H1 (cell line): ENCODE measurements at regions not wholly inside any gene's neighbourhood (a gene's known extent, or its start where the extent isn't known, plus 50 kb on each side); places are given as distances from the start of the nearest gene placed in this dataset.

Source experiments
- CTCF ChIA-PET: fragments of 300-600 bp; sonication (Branson Sonifier 250); formaldehyde crosslinking; loops from one replicate; lab custom pipeline; 2021; ENCODE audit not compliant: partially characterized antibody; lab: Charles Lee
- POLR2A ChIA-PET: fragments of 300-600 bp; sonication (Branson Sonifier 250); formaldehyde crosslinking; loops from one replicate; lab custom pipeline; 2021; ENCODE audit warnings: inconsistent platforms; ENCODE audit not compliant: partially characterized antibody; lab: Charles Lee
- DNase-seq, 2 experiments: peaks; one replicate each; pipeline versions ENCODE4 v3.0.0 to v3.0.0-alpha.2; 2010 to 2022; ENCODE audit warnings: low spot score in 2 of 2, low read depth in 1 of 2, mixed read lengths in 1 of 2
- FAIRE-seq: peaks from 2 replicates; lab custom pipeline; 2011; peaks lifted over from hg19 to GRCh38; lab: Jason Lieb, UNC
- H2AFZ ChIP-seq: 2 replicates; pipeline ENCODE4 v1.8.1; 2012; ENCODE audit warnings: low read length, inconsistent platforms
- H2AK5ac ChIP-seq: 2 replicates; pipeline ENCODE4 v1.6.1; 2013; ENCODE audit warnings: low read depth, low read length
- H2BK120ac ChIP-seq: replicated peaks from 2 replicates; pipeline ENCODE3; 2013; ENCODE audit warnings: low read depth, low read length, inconsistent platforms
- H2BK12ac ChIP-seq: 2 replicates; pipeline ENCODE4 v1.6.1; 2013; ENCODE audit warnings: low read depth, low read length
- H2BK15ac ChIP-seq: 2 replicates; pipeline ENCODE4 v1.6.1; 2013; ENCODE audit warnings: low read length
- H2BK20ac ChIP-seq: 2 replicates; pipeline ENCODE4 v1.6.1; 2013; ENCODE audit warnings: low read length
- H2BK5ac ChIP-seq: 2 replicates; pipeline ENCODE4 v1.6.1; 2013; ENCODE audit warnings: low read depth, low read length
- H3K14ac ChIP-seq: 2 replicates; pipeline ENCODE4 v1.6.1; 2013; ENCODE audit warnings: inconsistent platforms; ENCODE audit not compliant: insufficient read length
- H3K18ac ChIP-seq: 2 replicates; pipeline ENCODE4 v1.6.1; 2013; ENCODE audit warnings: low read length; ENCODE audit errors: extremely low read depth
- H3K23ac ChIP-seq: 2 replicates; pipeline ENCODE4 v1.6.1; 2013; ENCODE audit warnings: inconsistent platforms; ENCODE audit not compliant: insufficient read length
- H3K23me2 ChIP-seq: 2 replicates; pipeline ENCODE4 v1.6.1; 2013; ENCODE audit warnings: low read depth, low read length
- H3K27ac ChIP-seq: 2 replicates; pipeline ENCODE4 v1.6.1; 2011; ENCODE audit warnings: low read depth, low read length, inconsistent platforms
- H3K27me3 ChIP-seq, 4 experiments: replicated peaks in 1 of 4; 1 replicate in 1 of 4; 2 replicates in 3 of 4; pipeline versions ENCODE4 v1.6.1 to v1.8.1; 2011 to 2013; ENCODE audit warnings: low read length in 3 of 4, mild to moderate bottlenecking in 3 of 4, inconsistent platforms in 2 of 4, mixed read lengths in 2 of 4, moderate library complexity in 1 of 4; ENCODE audit not compliant: control insufficient read depth in 3 of 4, insufficient read depth in 3 of 4; ENCODE audit errors: extremely low read depth in 1 of 4
- H3K36me3 ChIP-seq, 4 experiments: 2 replicates each; pipeline versions ENCODE4 v1.6.1 to v1.8.1; 2011 to 2013; ENCODE audit warnings: mild to moderate bottlenecking in 4 of 4, low read length in 3 of 4, moderate library complexity in 2 of 4, control low read depth in 1 of 4, inconsistent platforms in 1 of 4; ENCODE audit not compliant: insufficient read depth in 4 of 4, control insufficient read depth in 2 of 4
- H3K4ac ChIP-seq: replicated peaks from 2 replicates; pipeline ENCODE3; 2013; ENCODE audit warnings: low read length, low read depth, mixed read lengths, inconsistent platforms; ENCODE audit not compliant: insufficient read length
- H3K4me1 ChIP-seq, 4 experiments: replicated peaks in 1 of 4; 1 replicate in 1 of 4; 2 replicates in 3 of 4; pipeline versions ENCODE4 v1.6.1 to v1.8.1; 2011 to 2013; ENCODE audit warnings: low read length in 3 of 4, inconsistent platforms in 2 of 4, mixed read lengths in 1 of 4; ENCODE audit not compliant: insufficient read depth in 4 of 4, control insufficient read depth in 3 of 4
- H3K4me2 ChIP-seq, 2 experiments: 2 replicates each; pipeline versions ENCODE4 v1.6.1 to v1.8.1; 2011 to 2013; ENCODE audit warnings: low read depth in 2 of 2, low read length in 2 of 2, control low read depth in 1 of 2, inconsistent platforms in 1 of 2, mild to moderate bottlenecking in 1 of 2; ENCODE audit not compliant: insufficient read depth in 1 of 2
- H3K4me3 ChIP-seq, 4 experiments: fragments of 200-600, 300-600 bp in 1 of 4; sonication (generic), shearing (Covaris generic), sonication (Bioruptor Twin) in 1 of 4; 2 replicates each; pipeline versions ENCODE4 v1.5.1 to v1.8.1; 2011 to 2016; ENCODE audit warnings: low read length in 4 of 4, low read depth in 3 of 4, control low read depth in 2 of 4, inconsistent platforms in 2 of 4, mild to moderate bottlenecking in 2 of 4, mixed read lengths in 1 of 4, moderate library complexity in 1 of 4; ENCODE audit not compliant: insufficient read depth in 2 of 4; ENCODE audit errors: extremely low read depth in 1 of 4
- H3K56ac ChIP-seq: replicated peaks from 2 replicates; pipeline ENCODE3; 2013; ENCODE audit warnings: low read depth, mild to moderate bottlenecking, mixed read lengths, low read length, inconsistent platforms; ENCODE audit not compliant: insufficient read length
- H3K79me1 ChIP-seq: 2 replicates; pipeline ENCODE4 v1.6.1; 2013; ENCODE audit warnings: low read depth, low read length, control low read depth
- H3K79me2 ChIP-seq, 2 experiments: 2 replicates each; pipeline versions ENCODE4 v1.6.1 to v1.8.1; 2012 to 2013; ENCODE audit warnings: low read length in 2 of 2, mild to moderate bottlenecking in 2 of 2, inconsistent platforms in 1 of 2; ENCODE audit not compliant: insufficient read depth in 2 of 2, control insufficient read depth in 1 of 2
- H3K9ac ChIP-seq, 4 experiments: replicated peaks in 1 of 4; 1 replicate in 1 of 4; 2 replicates in 3 of 4; pipeline versions ENCODE4 v1.6.1 to v1.8.1; 2011 to 2013; ENCODE audit warnings: low read depth in 3 of 4, low read length in 3 of 4, control low read depth in 2 of 4, mild to moderate bottlenecking in 2 of 4, moderate library complexity in 2 of 4, inconsistent platforms in 1 of 4; ENCODE audit errors: extremely low read depth in 1 of 4
- H3K9me3 ChIP-seq, 2 experiments: 2 replicates each; pipeline versions ENCODE4 v1.6.1 to v1.8.1; 2012 to 2013; ENCODE audit warnings: mild to moderate bottlenecking in 2 of 2, moderate library complexity in 2 of 2, control low read depth in 1 of 2, inconsistent platforms in 1 of 2, low read depth in 1 of 2, low read length in 1 of 2, mixed read lengths in 1 of 2; ENCODE audit not compliant: insufficient read depth in 2 of 2
- H4K20me1 ChIP-seq, 2 experiments: replicated peaks in 1 of 2; 2 replicates each; pipeline versions ENCODE3 to v1.8.1; 2011 to 2013; ENCODE audit warnings: inconsistent platforms in 2 of 2, low read length in 2 of 2, mild to moderate bottlenecking in 1 of 2; ENCODE audit not compliant: insufficient read depth in 2 of 2, control insufficient read depth in 1 of 2
- H4K5ac ChIP-seq: 2 replicates; pipeline ENCODE4 v1.6.1; 2013; ENCODE audit warnings: low read length, low read depth, mixed read lengths, inconsistent platforms; ENCODE audit not compliant: insufficient read length
- H4K8ac ChIP-seq: 2 replicates; pipeline ENCODE4 v1.8.0; 2013; ENCODE audit warnings: mild to moderate bottlenecking, moderate library complexity, low read length, inconsistent platforms; ENCODE audit not compliant: insufficient read depth; ENCODE audit errors: extremely low read depth
- H4K91ac ChIP-seq: replicated peaks from 2 replicates; pipeline ENCODE3; 2013; ENCODE audit warnings: low read length, mixed read lengths, inconsistent platforms; ENCODE audit not compliant: insufficient read length
- BRCA1 ChIP-seq: IDR thresholded peaks from 2 replicates; pipeline ENCODE4 v1.6.1; 2012; ENCODE audit warnings: low read depth, low read length, improper control_type of control experiment
- CREB1 ChIP-seq: IDR thresholded peaks from 2 replicates; pipeline ENCODE4 v1.6.1; 2012; ENCODE audit warnings: inconsistent platforms
- FOSL1 ChIP-seq: IDR thresholded peaks from 2 replicates; pipeline ENCODE4 v1.6.1; 2011; ENCODE audit warnings: mild to moderate bottlenecking, low read depth, low read length, moderate library complexity; ENCODE audit not compliant: insufficient read depth
- HDAC2 ChIP-seq, 2 experiments: fragments of 300-600 bp in 1 of 2; sonication (generic) in 1 of 2; IDR thresholded peaks; 2 replicates each; pipeline ENCODE4 v1.6.1; 2011 to 2012; ENCODE audit warnings: low read depth in 2 of 2, low read length in 2 of 2, mild to moderate bottlenecking in 2 of 2, moderate library complexity in 2 of 2, borderline replicate concordance in 1 of 2, inconsistent platforms in 1 of 2
- JUND ChIP-seq: IDR thresholded peaks from 2 replicates; pipeline ENCODE4 v1.6.1; 2011; ENCODE audit warnings: mild to moderate bottlenecking, improper control_type of control experiment, low read length
- POU5F1 ChIP-seq: IDR thresholded peaks from 2 replicates; pipeline ENCODE4 v1.6.1; 2011; ENCODE audit warnings: low read depth, mild to moderate bottlenecking, low read length, moderate library complexity
- RAD21 ChIP-seq, 2 experiments: IDR thresholded peaks in 1 of 2; conservative IDR thresholded peaks in 1 of 2; 2 replicates each; pipeline ENCODE4 v1.6.1; 2011; ENCODE audit warnings: low read depth in 2 of 2, low read length in 2 of 2, improper control_type of control experiment in 1 of 2, inconsistent platforms in 1 of 2, mild to moderate bottlenecking in 1 of 2, moderate library complexity in 1 of 2
- RBBP5 ChIP-seq: IDR thresholded peaks from 2 replicates; pipeline ENCODE4 v1.7.1; 2012; ENCODE audit warnings: low read depth, mild to moderate bottlenecking, inconsistent platforms, low read length, moderate library complexity, borderline replicate concordance
- RFX5 ChIP-seq: IDR thresholded peaks from 2 replicates; pipeline ENCODE4 v1.6.1; 2011; ENCODE audit warnings: low read depth, low read length, improper control_type of control experiment, borderline replicate concordance
- RXRA ChIP-seq: IDR thresholded peaks from 2 replicates; pipeline ENCODE4 v1.6.1; 2011; ENCODE audit warnings: low read depth, mild to moderate bottlenecking, low read length, moderate library complexity; ENCODE audit not compliant: insufficient read depth
- SAP30 ChIP-seq: fragments of 300-600 bp; sonication (generic); IDR thresholded peaks from 2 replicates; pipeline ENCODE4 v1.7.1; 2012; ENCODE audit warnings: low read length, moderate library complexity, mild to moderate bottlenecking, inconsistent platforms; ENCODE audit not compliant: insufficient read depth, insufficient replicate concordance
- SP4 ChIP-seq: IDR thresholded peaks from 2 replicates; pipeline ENCODE4 v1.6.1; 2012; ENCODE audit warnings: low read length, inconsistent platforms
- SUZ12 ChIP-seq: fragments of 200-600 bp; sonication (generic); IDR thresholded peaks from 2 replicates; pipeline ENCODE4 v1.6.1; 2012; ENCODE audit warnings: mild to moderate bottlenecking, inconsistent platforms, low read length, moderate library complexity, mixed read lengths
- TAF1 ChIP-seq: IDR thresholded peaks from 2 replicates; pipeline ENCODE4 v1.6.1; 2011; ENCODE audit warnings: mild to moderate bottlenecking, low read depth, low read length
- TCF12 ChIP-seq: IDR thresholded peaks from 2 replicates; pipeline ENCODE4 v1.6.1; 2011; ENCODE audit warnings: low read depth, mild to moderate bottlenecking, low read length
- TEAD4 ChIP-seq: IDR thresholded peaks from 2 replicates; pipeline ENCODE4 v1.6.1; 2012; ENCODE audit warnings: low read depth, low read length, inconsistent platforms, mixed read lengths

- no peak overlapping the region for H4K8ac ChIP-seq
- no peak overlapping the region for H3K4ac ChIP-seq
- no peak overlapping the region for H2BK120ac ChIP-seq
- H4K91ac ChIP-seq = peak overlapping the region; percentile 42
- H3K4me1 ChIP-seq = no peaks in the 10 kb centered on the region; a peak in 1 of 7 replicates
- no peak overlapping the region for H3K4me3 ChIP-seq
- no peak overlapping the region for H3K9ac ChIP-seq
- no peak overlapping the region for H2BK12ac ChIP-seq
- H3K4me2 ChIP-seq = no peak overlapping the region
- no peak overlapping the region for H3K27ac ChIP-seq
- no peak overlapping the region for H2AFZ ChIP-seq
- CTCF ChIA-PET = interaction anchor here (1.4 kb wide), 1 partner anchor 12 kb away, joined by 5 read pairs; no protein-coding TSS in a partner anchor
- H3K27me3 ChIP-seq = no peaks in the 10 kb centered on the region
- H3K18ac ChIP-seq = no peak overlapping the region; the same call in 1 of the 2 replicates
- no peak overlapping the region for H2AK5ac ChIP-seq
- DNase-seq = no peak
- H3K23me2 ChIP-seq = no peaks in the 10 kb centered on the region
- H3K23ac ChIP-seq = no peak overlapping the region
- no peaks in the 10 kb centered on the region for H3K79me1 ChIP-seq
- no peak overlapping the region for H2BK5ac ChIP-seq
- no peak overlapping the region for H3K56ac ChIP-seq
- H3K9me3 ChIP-seq = no peaks in the 10 kb centered on the region
- no peaks in the 10 kb centered on the region for H4K20me1 ChIP-seq
- no peak overlapping the region for H2BK15ac ChIP-seq
- H4K5ac ChIP-seq = no peak overlapping the region
- no peaks in the 10 kb centered on the region for H3K36me3 ChIP-seq
- H3K79me2 ChIP-seq = no peaks in the 10 kb centered on the region
- H2BK20ac ChIP-seq = 0 out of 2 replicates have a peak overlapping the region, but pooled peaks have one; percentile 36
- POLR2A ChIA-PET = no interaction called here
- no peak for FAIRE-seq
- H3K14ac ChIP-seq = no peak overlapping the region
- TF ChIP-seq RFX5 = no peak
- no peak for TF ChIP-seq TEAD4
- no peak for TF ChIP-seq RXRA
- no peak for TF ChIP-seq FOSL1
- TF ChIP-seq SAP30 = no peak
- no peak for TF ChIP-seq JUND
- no peak for TF ChIP-seq TAF1
- no peak for TF ChIP-seq TCF12
- no peak for TF ChIP-seq SUZ12
- TF ChIP-seq CREB1 = no peak
- no peak for TF ChIP-seq HDAC2 (IDR thresholded peaks at IDR 0.05; ENCODE audit: borderline replicate concordance in 1 of 2, low read depth in 2 of 2, low read length in 2 of 2)
- no peak for TF ChIP-seq RAD21 (IDR thresholded peaks at IDR 0.05 in 1 of 2, conservative IDR thresholded peaks at IDR 0.05 in 1 of 2; ENCODE audit: low read depth in 2 of 2, low read length in 2 of 2)
- no peak for TF ChIP-seq BRCA1
- TF ChIP-seq RBBP5 = no peak
- TF ChIP-seq SP4 = no peak
- TF ChIP-seq POU5F1 = no peak
These were observed 647.0 kb upstream of the PCDH10 start for GRCh38 chr4:132502096-132502552.
